ENCODE measurements at regions not wholly inside any gene's neighbourhood (a gene's known extent, or its start where the extent isn't known, plus 50 kb on each side); places are given as distances from the start of the nearest gene placed in this dataset.

DNA sequence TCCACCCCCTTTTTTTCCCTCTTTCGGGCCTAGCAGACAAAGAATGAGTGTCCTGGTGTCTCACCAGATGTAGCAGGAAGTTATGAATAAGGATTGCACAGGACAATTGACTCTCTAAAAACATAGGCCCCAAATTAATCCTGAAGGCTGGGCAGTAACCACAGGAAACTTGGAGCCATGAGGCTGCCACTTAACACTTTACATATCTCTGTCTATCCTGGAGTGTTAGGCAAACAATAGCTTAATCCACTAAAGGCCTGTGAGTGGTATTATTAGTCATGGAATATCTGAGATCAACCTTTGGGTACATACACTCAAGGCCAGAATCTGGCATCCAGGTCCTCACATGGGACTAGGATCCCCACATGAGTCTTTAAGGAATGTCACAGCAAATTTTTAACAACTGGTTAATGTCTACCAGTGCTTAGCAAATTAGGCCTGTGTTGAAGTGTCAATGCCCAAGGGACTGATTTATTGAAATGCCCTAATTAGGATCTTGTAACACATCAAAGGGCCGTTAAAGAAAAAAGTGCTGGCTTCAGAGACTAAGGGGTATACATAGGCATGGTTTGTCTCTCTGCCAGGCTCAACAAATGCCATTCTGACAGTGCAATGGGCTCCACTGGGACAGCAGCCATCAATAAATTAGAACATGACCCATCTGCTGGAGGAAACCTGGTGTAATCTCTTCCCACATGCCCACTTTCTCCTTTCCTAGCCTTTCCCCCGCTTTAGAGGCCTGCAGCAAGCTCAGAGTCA, 196.7 kb upstream of the TBX20 start:
- no peak for TF ChIP-seq CEBPB (IDR thresholded peaks at IDR 0.05)
- TF ChIP-seq, protein P1, sequence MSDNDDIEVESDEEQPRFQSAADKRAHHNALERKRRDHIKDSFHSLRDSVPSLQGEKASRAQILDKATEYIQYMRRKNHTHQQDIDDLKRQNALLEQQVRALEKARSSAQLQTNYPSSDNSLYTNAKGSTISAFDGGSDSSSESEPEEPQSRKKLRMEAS (IDR thresholded peaks at IDR 0.05), result no peak
- TF ChIP-seq, protein P2, sequence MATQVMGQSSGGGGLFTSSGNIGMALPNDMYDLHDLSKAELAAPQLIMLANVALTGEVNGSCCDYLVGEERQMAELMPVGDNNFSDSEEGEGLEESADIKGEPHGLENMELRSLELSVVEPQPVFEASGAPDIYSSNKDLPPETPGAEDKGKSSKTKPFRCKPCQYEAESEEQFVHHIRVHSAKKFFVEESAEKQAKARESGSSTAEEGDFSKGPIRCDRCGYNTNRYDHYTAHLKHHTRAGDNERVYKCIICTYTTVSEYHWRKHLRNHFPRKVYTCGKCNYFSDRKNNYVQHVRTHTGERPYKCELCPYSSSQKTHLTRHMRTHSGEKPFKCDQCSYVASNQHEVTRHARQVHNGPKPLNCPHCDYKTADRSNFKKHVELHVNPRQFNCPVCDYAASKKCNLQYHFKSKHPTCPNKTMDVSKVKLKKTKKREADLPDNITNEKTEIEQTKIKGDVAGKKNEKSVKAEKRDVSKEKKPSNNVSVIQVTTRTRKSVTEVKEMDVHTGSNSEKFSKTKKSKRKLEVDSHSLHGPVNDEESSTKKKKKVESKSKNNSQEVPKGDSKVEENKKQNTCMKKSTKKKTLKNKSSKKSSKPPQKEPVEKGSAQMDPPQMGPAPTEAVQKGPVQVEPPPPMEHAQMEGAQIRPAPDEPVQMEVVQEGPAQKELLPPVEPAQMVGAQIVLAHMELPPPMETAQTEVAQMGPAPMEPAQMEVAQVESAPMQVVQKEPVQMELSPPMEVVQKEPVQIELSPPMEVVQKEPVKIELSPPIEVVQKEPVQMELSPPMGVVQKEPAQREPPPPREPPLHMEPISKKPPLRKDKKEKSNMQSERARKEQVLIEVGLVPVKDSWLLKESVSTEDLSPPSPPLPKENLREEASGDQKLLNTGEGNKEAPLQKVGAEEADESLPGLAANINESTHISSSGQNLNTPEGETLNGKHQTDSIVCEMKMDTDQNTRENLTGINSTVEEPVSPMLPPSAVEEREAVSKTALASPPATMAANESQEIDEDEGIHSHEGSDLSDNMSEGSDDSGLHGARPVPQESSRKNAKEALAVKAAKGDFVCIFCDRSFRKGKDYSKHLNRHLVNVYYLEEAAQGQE (IDR thresholded peaks at IDR 0.05; ENCODE audit: low read depth), result no peak
- TF ChIP-seq EGR1 (IDR thresholded peaks at IDR 0.05), result no peak
- TF ChIP-seq ZBTB7A (IDR thresholded peaks at IDR 0.05; ENCODE audit: low read depth), result no peak
- TF ChIP-seq YY1 (IDR thresholded peaks at IDR 0.05; ENCODE audit: low read depth), result no peak
- TF ChIP-seq, protein P3, sequence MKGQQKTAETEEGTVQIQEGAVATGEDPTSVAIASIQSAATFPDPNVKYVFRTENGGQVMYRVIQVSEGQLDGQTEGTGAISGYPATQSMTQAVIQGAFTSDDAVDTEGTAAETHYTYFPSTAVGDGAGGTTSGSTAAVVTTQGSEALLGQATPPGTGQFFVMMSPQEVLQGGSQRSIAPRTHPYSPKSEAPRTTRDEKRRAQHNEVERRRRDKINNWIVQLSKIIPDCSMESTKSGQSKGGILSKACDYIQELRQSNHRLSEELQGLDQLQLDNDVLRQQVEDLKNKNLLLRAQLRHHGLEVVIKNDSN (IDR thresholded peaks at IDR 0.05), result no peak
- no peak for TF ChIP-seq CREB1 (IDR thresholded peaks at IDR 0.05; ENCODE audit: low read depth)
- TF ChIP-seq TCF12 (IDR thresholded peaks at IDR 0.05; ENCODE audit: low read depth), result no peak
- no peak for TF ChIP-seq TEAD4 (IDR thresholded peaks at IDR 0.05)
- no peak for TF ChIP-seq RAD21 (IDR thresholded peaks at IDR 0.05; ENCODE audit: low read depth)
- no peak for TF ChIP-seq EP300 (IDR thresholded peaks at IDR 0.05; ENCODE audit: borderline replicate concordance)
- no peak for TF ChIP-seq FOXM1 (IDR thresholded peaks at IDR 0.05; ENCODE audit: borderline replicate concordance, low read depth)
- TF ChIP-seq TAF1 (IDR thresholded peaks at IDR 0.05; ENCODE audit: low read depth), result no peak
- TF ChIP-seq NFIC (IDR thresholded peaks at IDR 0.05), result no peak

DNA sequence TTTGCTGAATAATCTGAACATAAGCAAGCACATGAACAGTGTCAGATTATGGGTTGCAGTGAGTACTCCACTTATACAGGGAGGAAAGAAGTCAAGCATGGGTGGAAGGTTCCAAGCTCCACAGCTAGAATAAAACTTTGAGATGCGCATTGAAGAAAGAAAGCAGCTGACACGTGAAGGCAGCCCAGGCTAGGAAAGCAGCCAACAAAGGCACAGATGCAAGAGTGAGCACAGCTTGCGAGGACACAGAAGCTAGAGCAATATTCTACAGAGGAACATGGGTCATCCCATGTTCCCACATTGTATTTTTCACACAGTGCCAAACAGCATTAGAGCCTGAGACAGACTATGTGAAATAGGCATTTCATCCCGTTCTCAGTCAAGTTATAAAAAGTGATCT, 194.6 kb upstream of the TBX20 start:
- TF ChIP-seq RAD21 (IDR thresholded peaks at IDR 0.05; ENCODE audit: low read depth), result no peak
- TF ChIP-seq YY1 (IDR thresholded peaks at IDR 0.05; ENCODE audit: low read depth), result no peak
- TF ChIP-seq, protein P1 (IDR thresholded peaks at IDR 0.05), result no peak
- TF ChIP-seq FOXM1 (IDR thresholded peaks at IDR 0.05; ENCODE audit: borderline replicate concordance, low read depth), result no peak
- no peak for TF ChIP-seq ZBTB7A (IDR thresholded peaks at IDR 0.05; ENCODE audit: low read depth)
- no peak for TF ChIP-seq EGR1 (IDR thresholded peaks at IDR 0.05)
- TF ChIP-seq NFIC (IDR thresholded peaks at IDR 0.05), result no peak
- TF ChIP-seq CREB1 (IDR thresholded peaks at IDR 0.05; ENCODE audit: low read depth), result no peak
- TF ChIP-seq CEBPB (IDR thresholded peaks at IDR 0.05), result no peak
- TF ChIP-seq TCF12 (IDR thresholded peaks at IDR 0.05; ENCODE audit: low read depth), result no peak
- TF ChIP-seq, protein P3 (IDR thresholded peaks at IDR 0.05), result no peak
- TF ChIP-seq TAF1 (IDR thresholded peaks at IDR 0.05; ENCODE audit: low read depth), result no peak

DNA sequence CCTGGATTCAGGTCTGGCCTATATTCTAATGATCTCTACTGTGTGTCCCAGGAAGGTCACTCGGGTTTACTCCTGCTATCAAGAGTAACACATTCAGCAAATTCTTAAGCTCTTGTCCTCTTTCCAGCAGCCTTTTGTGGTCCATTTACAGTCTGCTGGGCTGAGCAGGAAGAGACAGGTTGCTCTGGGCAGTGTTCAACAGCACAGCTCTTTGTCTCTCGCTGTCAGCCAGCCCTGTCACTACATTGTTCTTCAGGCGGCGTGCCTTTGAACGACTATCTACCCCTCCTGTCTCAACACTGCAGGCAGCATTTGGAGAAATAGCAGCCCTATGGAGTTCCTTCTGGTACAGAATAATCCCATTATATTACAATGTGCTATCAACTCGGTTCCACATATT, 192.2 kb upstream of the TBX20 start:
- TF ChIP-seq CREB1 (IDR thresholded peaks at IDR 0.05; ENCODE audit: low read depth) (no peak), TAF1 (IDR thresholded peaks at IDR 0.05; ENCODE audit: low read depth) (no peak), EGR1 (IDR thresholded peaks at IDR 0.05) (no peak), TCF12 (IDR thresholded peaks at IDR 0.05; ENCODE audit: low read depth) (no peak), NFIC (IDR thresholded peaks at IDR 0.05) (no peak), FOXM1 (IDR thresholded peaks at IDR 0.05; ENCODE audit: borderline replicate concordance, low read depth) (no peak), CEBPB (IDR thresholded peaks at IDR 0.05) (no peak), YY1 (IDR thresholded peaks at IDR 0.05; ENCODE audit: low read depth) (no peak), EP300 (IDR thresholded peaks at IDR 0.05; ENCODE audit: borderline replicate concordance) (no peak), RAD21 (IDR thresholded peaks at IDR 0.05; ENCODE audit: low read depth) (no peak), ZBTB7A (IDR thresholded peaks at IDR 0.05; ENCODE audit: low read depth) (no peak), TEAD4 (IDR thresholded peaks at IDR 0.05) (no peak)
- TF ChIP-seq, protein P1 (IDR thresholded peaks at IDR 0.05), result no peak
- TF ChIP-seq, protein P3 (IDR thresholded peaks at IDR 0.05), result no peak
- TF ChIP-seq, protein P2 (IDR thresholded peaks at IDR 0.05; ENCODE audit: low read depth), result no peak

DNA sequence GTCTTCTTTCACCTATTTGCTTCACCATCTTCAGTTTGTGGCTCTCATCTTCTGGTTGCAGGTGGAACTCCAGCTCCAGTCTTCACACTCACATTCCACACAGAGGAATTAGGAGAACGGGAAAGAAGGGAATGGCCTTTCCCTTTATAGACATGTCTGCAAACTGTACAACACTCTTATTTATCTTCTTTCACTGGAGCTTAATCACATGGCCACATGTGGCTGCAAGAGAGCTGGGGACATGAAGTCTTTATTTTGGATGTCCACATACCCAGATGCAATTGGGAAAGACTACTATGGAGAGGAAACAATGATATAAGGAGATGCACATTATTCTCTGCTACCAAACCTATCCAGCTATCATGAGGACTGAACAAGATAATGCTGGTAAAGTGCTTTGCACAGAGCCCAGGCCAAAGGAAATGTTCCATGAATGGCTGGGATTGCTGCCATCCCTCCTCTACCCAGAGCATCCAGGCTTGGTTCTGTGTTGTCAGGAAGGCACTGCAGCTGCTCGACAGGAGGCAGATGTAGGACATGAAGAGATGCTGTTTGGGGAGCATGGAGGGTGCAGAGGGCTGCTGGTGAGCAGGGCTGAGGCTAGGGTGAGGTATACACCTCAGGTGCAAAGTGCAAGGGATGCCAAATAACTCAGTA, 183.8 kb upstream of the TBX20 start:
- TF ChIP-seq FOXM1 (IDR thresholded peaks at IDR 0.05; ENCODE audit: borderline replicate concordance, low read depth) (no peak), YY1 (IDR thresholded peaks at IDR 0.05; ENCODE audit: low read depth) (no peak)
- TF ChIP-seq, protein P1 (IDR thresholded peaks at IDR 0.05), result no peak
